NAMALWA (cell line): ENCODE measurements at regions not wholly inside any gene's neighbourhood (a gene's known extent, or its start where the extent isn't known, plus 50 kb on each side); places are given as distances from the start of the nearest gene placed in this dataset.
"Not testable (repeated sequence)": the region's sequence is repeated elsewhere in the genome, so short reads cannot be mapped to it uniquely, and the experiment has no call there.

ENCODE experiments used
- DNase-seq: peaks from one replicate; pipeline ENCODE4 v3.0.0-alpha.2; 2015; ENCODE audit warnings: low spot score

- DNase-seq = no peak
Observed at GRCh38 chr13:31518645-31519044, 220.7 kb upstream of the RXFP2 start.

DNA sequence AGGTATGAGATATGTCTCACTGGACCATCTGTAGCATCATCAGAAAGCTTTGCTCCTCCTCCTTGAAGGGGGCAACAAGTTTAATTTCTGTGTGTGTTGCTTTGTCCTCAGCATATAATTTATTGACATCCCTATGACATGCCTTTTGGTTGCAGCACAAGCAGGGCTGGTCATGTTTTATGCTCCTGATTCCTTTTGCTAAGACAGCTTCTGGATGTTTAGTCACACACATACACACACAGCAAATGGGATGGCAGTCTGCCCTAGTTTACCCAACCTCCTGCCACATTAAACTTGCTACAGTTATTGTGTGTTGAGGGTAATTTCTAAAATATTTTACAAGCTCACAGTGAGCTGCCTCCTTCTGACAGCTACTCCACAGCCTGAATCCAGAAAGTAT is 217.9 kb upstream of the RXFP2 start:
- DNase-seq = no peak

DNA sequence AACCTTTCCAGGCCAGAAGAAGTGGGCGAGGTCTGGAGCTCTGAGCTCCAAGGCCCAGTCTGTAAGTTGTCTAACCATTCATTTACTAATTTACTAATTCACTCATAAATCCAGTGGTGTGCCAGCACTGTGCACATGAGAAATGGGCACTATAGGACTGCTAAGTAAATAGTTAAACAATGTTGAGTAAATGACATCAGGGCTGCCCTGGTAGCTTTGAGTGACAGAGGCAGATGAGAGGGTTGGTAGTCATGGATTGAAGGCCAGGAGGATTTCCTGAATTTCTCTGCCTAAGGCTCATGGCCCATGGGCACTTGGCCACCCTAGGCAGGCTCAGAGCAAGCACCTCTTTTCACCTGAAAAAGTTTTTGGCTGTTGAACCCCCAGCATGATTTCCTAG is 216.9 kb upstream of the RXFP2 start:
- DNase-seq = no peak

- no peak for DNase-seq
Observed at GRCh38 chr13:31528176-31528575, 211.2 kb upstream of the RXFP2 start.

DNA sequence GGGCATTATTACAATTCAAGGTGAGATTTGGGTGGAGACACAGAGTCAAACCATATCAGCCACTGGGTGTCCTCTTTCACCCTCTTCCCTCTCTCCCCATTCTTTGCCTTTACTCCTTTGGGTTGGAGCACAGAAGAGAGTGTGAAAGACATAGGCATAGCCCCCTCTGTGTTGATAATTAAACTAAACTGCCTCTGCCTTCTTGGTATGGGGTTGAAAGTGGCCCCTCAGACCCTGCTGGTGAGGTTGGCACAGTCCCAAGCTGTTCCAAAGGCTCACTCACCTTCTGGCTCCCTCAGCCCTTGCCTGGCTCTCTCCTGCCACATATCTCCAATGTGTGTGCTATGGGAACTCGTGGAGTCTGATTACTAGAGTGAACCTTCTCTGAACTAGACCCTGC is 210.6 kb upstream of the RXFP2 start:
- DNase-seq = no peak

DNA sequence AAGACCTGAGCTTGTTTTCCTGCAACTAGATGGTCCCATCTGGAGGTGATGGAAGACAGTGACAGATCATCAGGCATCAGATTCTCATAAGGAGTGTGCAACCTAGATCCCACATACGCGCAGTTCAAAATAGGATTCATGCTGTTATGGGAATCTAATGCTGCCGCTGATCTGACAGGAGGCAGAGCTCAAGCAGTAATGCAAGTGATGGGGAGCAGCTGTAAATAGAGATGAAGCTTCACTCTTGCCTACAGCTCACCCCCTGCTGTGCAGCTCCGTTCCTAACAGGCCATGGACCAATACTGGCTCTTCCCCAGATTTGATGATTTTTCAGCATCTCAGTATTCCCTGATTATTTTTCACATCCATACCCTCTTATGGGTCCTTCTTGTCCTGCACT is 208.4 kb upstream of the RXFP2 start:
- DNase-seq = no peak

DNA sequence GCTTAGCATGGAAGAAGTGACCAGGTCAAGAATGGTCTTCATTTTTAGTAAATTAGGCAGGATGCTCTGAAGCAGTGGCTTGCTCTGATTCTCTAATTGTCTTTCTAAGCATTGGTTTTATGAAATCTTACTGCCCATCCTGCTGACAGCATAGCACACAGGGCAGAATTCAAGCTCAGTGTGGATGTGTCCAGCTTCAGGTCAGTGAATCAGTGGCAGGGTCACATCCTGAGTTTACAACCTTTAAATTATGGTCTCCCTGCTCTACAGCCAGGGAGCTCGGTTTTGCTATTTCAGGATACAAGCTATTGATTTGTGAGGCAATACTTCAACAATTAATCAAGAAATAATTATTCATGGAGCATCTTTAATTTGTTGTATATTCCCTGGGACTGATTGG is 202.3 kb upstream of the RXFP2 start:
- DNase-seq = no peak

GRCh38 chr13:31538067-31539042 is 201.0 kb upstream of the RXFP2 start:
- peak; percentile 17 for DNase-seq

DNA sequence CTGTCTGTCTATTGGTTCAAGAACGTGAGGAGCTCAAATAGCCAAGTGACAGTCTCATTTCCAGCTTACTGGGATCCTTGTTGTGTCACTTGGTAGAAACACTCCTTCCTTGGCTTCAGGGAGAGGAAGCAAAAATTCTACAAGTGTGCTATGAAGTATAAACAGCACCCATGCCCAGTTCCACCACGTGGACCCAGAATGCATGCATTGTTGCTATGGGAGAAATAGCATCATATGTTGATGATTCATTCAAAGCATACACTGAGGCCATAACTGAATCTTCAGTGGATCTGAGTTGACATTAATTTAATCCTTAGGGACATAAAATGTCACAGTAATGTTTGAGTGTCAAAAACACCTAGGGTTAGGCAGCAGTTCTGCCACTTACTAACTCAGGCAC is 199.0 kb upstream of the RXFP2 start:
- DNase-seq = no peak

DNA sequence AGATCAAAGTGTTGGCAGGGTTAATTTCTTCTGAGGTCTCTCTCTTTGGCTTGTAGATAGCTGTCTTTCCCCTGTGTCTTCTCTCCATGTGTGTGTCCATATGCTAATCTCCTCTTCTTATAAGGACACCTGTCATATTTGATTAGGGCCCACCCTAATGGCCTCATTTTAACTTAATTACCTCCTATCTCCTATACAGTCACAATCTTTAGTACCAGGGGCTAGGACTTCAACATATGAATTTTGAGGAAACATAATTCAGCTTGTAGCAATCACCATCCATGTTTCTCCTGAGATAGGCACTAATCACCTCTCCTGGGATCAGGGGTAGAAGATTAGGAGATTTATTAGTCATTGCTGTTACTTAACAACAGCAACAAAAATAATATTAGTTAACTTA is 196.1 kb upstream of the RXFP2 start:
- no peak for DNase-seq

GRCh38 chr13:31545616-31546015 is 193.7 kb upstream of the RXFP2 start:
- no peak for DNase-seq

- DNase-seq = no peak
Observed at GRCh38 chr13:31556376-31556775, 182.9 kb upstream of the RXFP2 start.

DNA sequence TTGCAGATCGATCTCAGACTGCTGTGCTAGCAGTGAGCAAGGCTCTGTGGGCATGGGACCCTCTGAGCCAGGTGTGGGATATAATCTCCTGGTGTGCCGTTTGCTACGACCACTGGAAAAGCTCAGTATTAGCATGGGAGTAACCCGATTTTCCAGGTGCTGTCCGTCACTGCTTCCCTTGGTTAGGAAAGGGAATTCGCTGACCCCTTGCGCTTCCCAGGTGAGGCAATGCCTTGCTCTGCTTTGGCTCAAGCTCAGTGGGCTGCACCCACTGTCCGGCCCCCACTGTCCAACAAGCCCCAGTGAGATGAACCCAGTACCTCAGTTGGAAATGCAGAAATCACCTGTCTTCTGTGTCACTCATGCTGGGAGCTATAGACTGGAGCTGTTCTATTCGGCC is 155.1 kb upstream of the RXFP2 start:
- not testable (repeated sequence) for DNase-seq

GRCh38 chr13:31587698-31588266 is 151.5 kb upstream of the RXFP2 start:
- DNase-seq = no peak

DNA sequence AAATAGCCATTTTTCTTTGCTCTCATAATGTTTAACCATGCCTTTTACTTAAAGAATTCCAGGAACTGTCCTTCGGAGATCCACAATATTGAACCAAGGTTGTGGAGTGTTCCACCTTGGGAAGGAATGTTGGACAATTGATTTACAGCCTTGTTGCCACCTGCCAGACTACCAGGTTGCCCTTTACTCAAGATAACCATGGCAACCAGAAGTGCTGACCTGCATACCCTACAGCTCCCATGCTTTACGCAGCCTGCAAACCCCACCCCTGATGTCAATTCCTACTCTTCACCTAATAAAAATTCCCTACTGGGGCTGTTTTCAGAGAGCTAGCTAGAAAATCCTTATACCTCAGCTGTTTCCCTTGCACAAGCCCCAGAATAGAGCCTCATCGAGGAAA is 151.0 kb upstream of the RXFP2 start:
- no peak for DNase-seq

GRCh38 chr13:31588893-31589292 is 150.4 kb upstream of the RXFP2 start:
- no peak for DNase-seq

DNA sequence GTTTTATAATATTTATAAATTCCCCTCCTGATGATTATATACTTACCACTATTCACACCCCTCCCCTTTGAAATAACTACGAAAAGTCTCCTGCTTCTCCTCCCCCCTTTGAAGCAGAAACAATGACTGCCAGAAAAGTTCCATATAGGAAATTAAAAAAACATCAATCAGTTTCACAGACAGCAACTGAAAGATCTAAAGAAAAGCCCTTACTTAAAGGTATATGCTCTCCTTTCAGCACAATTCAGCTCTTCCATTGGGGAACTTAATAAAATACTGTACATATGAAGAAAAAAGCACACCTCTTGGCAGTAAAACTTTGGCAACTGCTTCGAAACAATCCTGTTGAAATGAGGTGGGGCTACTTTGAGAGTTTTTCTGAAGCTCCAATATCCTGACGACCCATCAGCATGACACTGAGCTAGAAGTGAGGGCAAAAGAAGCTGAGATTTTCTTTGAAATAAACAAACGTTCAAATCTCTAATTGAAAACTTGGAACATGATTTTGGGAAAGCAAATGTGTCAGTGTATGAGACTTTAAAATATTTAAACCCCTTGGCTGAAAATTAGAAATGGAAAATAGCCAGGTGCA is 147.6 kb upstream of the RXFP2 start:
- DNase-seq = no peak

GRCh38 chr13:31594056-31594455 is 145.3 kb upstream of the RXFP2 start:
- DNase-seq = no peak

GRCh38 chr13:31595563-31595962 is 143.8 kb upstream of the RXFP2 start:
- DNase-seq = no peak

- DNase-seq = no peak
Observed at GRCh38 chr13:31598990-31599389, 140.3 kb upstream of the RXFP2 start.

- no peak for DNase-seq
Observed at GRCh38 chr13:31605076-31605860, 134.1 kb upstream of the RXFP2 start.

- not testable (repeated sequence) for DNase-seq
Observed at GRCh38 chr13:31607531-31607930, 131.8 kb upstream of the RXFP2 start.
